HK-2 (cell line): ENCODE measurements at regions not wholly inside any gene's neighbourhood (a gene's known extent, or its start where the extent isn't known, plus 50 kb on each side); places are given as distances from the start of the nearest gene placed in this dataset.
"Not testable (repeated sequence)": the region's sequence is repeated elsewhere in the genome, so short reads cannot be mapped to it uniquely, and the experiment has no call there.

Source experiments
- DNase-seq: peaks from one replicate; pipeline ENCODE4 v3.0.0-alpha.2; 2018; ENCODE audit not compliant: unreplicated experiment

GRCh38 chr6:138656364-138657064 lies 117.1 kb upstream of the CCDC28A start:
- no peak for DNase-seq

GRCh38 chr6:138657065-138657425 lies 116.5 kb upstream of the CCDC28A start:
- no peak for DNase-seq

GRCh38 chr6:138659998-138660397 lies 113.6 kb upstream of the CCDC28A start:
- DNase-seq = no peak

DNA sequence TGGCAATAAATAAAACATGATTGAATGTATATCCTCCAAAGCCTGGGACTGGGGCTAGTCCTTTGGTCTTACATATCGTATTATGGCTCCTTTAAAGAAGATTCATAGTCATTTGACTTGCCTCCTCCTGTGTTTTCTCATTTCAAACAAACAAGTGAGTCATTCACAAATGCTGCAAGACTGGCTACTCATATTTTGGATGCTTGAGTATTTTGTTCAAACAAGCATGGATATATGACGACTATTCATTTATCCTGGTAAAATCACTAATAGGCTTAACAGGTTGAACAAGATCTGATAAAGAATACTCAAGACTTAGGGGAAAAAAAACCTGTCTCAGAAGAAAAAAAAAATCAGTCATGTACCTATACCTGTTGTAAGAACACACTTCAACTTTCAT lies 111.1 kb upstream of the CCDC28A start:
- DNase-seq = no peak

- DNase-seq = no peak
Observed at GRCh38 chr6:138663892-138664291, 109.7 kb upstream of the CCDC28A start.

DNA sequence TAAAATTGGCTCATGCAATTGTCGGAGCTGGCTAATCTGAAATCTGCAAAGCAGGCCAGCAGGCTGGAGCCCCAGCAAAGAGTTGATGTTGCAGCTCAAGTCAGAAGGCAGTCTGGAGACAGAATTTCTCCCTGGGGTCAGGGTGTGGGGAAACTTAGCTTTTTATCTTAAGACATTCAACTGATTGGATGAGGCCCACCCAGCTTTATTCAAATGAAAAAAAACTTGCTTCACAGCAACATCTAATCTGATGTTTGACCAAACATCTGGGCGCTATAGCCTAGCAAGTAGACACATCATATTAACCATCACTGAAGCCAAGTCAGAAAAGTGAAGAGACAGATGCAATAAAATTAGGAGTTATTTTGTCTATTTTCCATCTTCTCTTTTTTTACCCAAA lies 108.8 kb upstream of the CCDC28A start:
- no peak for DNase-seq

DNA sequence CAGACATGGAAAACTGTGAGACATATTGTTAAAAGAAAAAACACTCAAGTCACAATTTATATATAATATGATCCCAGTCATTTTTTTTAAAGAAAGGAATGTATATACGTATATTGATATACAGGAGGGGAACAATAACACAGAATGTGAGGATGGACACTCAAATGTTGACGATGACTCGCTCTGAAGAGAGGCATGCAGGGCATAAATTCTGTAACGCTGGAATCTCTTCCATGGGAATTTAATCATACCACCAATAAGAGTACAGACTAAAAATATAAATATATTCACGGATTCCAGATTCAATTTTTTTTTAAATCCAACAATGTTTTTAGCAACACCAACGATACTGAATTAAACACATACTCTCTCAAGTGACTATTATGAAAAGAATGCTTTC lies 106.9 kb upstream of the CCDC28A start:
- DNase-seq = no peak

DNA sequence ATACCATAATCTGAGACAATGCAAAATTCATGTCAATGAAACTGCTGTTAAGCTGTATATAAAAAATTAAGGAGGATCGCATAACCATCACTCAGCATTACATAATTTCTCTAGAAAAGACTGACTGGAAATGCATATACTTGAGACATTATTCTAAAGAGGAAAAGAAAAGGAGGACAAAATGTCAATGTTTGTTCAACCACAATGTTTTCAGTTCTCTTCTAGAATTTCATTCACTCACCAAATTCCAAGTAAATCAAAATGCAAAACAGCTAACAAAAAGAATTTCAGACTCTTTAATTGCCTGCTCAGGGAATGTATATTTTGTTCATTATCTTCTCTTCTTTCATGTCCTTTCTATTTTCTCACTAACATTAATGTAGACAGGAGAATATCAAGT lies 106.2 kb upstream of the CCDC28A start:
- DNase-seq = no peak

DNA sequence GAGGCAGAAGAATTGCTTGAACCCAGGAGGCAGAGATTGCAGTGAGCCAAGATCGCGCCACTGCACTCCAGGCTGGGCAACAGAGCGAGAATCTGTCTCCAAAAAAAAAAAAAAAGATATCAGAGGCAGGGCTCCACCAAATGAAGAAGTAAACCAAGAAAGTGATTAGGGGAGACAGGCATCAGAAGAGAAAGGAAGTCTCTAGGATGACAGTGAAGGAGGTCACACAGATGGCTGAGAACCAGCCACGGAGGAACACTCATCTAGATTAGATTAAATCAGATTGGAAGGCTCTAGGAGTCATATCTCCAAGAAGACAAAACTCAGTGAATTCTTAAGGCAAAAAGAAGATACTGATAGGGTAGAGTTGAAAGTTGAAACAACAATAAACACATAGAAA lies 102.2 kb upstream of the CCDC28A start:
- no peak for DNase-seq

DNA sequence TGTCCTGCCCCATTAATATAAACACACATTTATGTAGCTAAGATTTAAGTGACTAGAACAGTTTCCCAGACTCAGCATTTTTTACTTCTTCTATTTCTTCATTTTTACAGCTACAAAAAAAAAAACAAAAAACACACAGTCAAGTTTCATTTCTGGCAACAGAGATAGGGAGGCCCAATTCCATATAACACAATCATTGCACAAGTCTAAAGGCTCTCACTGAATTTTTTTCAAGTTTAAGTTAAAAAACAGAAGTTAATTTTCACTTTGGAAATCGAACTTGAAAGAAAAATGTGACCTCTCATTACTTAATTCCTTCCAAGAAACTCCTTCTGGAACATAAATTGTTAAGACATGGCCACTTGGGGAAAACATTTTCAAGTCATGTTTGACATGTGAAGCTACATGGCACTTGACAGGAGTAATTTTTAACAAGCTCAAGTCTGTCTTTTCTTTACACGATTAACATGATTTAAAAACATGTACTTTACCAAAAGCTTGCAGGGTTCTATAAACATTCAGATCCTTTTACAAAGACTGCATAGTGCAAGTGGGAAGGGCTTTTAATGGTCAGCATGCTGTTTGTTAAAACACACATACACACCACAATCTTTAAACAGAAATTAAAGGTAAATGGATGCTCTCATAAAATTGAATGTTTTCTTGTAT lies 100.1 kb upstream of the CCDC28A start:
- no peak for DNase-seq

GRCh38 chr6:138674444-138674843 lies 99.1 kb upstream of the CCDC28A start:
- not testable (repeated sequence) for DNase-seq

- no peak for DNase-seq
Observed at GRCh38 chr6:138677538-138677937, 96.0 kb upstream of the CCDC28A start.

DNA sequence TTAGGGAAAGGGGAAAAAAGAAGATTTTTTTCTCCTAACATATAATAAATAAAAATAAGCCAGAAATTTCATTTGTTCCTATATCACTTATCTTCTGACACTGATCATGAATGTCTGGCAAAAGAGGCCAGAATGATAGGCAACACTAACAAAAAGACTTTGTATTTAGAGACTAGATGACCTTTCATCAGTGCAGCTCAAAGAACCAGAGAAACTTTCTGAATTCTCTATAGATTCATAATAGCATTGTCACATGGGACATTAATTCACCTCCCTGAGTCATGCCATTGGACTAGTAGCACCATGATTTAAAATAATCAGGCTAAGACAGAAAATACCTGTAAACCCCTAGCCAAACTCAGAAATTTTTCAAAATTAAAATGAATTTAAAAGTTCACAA lies 95.4 kb upstream of the CCDC28A start:
- no peak for DNase-seq

DNA sequence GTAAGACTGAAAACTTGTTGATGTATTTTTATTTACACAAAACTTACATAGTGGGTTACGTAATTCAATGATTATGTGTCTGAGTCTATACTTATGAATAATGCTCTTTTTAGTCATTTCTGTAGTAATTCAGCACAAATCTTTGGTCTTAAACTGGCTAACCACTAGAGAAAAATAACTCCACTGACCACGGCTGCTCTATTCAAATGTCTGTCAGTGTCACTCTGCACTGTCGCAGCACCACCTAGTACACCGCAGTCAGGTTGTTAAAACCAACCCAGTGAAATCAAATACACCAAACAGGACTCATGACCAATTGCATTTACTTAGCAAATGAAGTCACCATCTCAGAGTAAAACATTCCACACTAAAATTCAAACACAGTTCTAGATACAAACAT lies 93.5 kb upstream of the CCDC28A start:
- no peak for DNase-seq

DNA sequence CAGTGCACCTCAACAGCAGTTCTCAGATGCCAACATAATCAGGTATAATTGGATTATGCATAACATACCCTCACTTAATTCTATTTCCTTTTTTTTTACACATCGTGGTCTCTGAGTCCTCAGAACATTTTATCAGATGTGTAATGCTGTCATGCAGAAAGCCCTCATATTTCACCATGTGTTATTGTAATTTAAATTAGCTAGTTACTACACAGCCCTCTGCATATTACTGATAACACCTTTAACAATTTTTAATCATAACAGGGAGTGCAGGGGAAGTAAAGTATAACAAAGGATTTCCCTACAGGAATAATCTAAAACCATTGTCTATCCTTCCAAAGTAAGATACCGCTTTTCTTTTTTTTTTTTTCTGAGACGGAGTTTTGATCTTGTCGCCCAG lies 91.9 kb upstream of the CCDC28A start:
- no peak for DNase-seq

GRCh38 chr6:138682704-138683527 lies 90.7 kb upstream of the CCDC28A start:
- DNase-seq = no peak

- no peak for DNase-seq
Observed at GRCh38 chr6:138685257-138685656, 88.3 kb upstream of the CCDC28A start.

DNA sequence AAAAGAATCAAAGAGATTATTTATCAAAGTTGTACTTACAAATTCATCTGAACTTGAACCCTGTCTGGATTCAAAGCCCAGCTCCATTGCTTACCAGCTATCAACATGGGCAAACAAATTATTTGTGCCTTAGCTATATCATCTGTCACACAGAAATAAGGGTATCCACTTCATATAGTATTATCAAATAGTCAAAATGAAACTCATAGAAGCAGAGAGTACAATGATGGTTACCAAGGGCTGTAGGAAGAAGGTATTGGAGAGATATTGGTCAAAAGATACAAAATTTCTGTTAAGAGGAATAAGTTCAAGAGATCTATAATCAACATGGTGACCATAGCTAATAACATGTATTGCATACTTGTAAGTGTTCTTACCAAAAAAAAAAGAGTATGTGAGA lies 87.8 kb upstream of the CCDC28A start:
- no peak for DNase-seq

- no peak for DNase-seq
Observed at GRCh38 chr6:138688580-138688979, 85.0 kb upstream of the CCDC28A start.

DNA sequence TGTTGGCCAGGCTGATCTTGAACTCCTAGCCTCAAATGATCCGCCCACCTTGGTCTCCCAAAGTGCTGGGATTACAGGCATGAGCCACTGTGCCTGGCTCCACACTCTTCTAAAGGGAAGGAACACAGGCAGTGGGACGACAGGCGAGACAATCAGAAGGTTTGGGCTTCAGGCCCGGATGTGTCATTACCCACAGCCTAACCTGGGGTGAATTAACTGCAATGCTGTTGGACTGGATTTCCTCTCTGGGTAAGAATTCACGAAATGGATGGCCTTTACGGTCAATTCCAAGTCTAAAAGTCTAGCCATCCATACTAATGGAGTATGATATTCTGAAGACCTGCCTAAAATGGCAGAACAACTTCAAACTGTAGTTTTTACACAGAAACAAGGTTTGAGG lies 83.7 kb upstream of the CCDC28A start:
- no peak for DNase-seq

- DNase-seq = no peak
Observed at GRCh38 chr6:138690975-138691594, 82.5 kb upstream of the CCDC28A start.

DNA sequence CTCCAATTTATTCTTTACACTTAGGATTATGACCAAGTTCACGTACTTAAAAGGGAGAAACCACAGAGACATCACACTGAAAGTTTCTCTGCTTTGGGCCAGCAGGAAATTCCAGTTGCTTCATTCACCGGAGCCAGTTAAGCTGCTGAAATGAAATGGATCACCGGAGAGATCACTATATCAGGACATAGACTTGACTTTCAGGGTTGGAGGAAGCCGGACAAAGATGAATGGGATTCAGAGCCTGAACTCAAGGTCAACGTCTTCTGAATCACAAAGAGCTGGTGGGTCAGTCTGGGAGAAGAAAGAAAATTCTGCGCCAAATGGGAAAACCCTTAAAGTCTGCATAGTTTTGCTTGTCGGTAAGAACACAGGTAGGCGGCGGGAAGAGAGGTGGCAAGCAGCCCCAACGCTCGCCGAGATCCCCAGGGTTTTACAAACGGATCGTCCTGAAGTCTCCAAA lies 81.9 kb upstream of the CCDC28A start:
- DNase-seq = no peak
